Jurkat, Clone E6-1 (cell line): ENCODE measurements at regions not wholly inside any gene's neighbourhood (a gene's known extent, or its start where the extent isn't known, plus 50 kb on each side); places are given as distances from the start of the nearest gene placed in this dataset.
"Not testable (repeated sequence)": the region's sequence is repeated elsewhere in the genome, so short reads cannot be mapped to it uniquely, and the experiment has no call there.

Source experiments
- DNase-seq: peaks from one replicate; pipeline ENCODE4 v3.0.0-alpha.2; 2011; ENCODE audit warnings: low read depth, low spot score
- H3K4me3 ChIP-seq: 2 replicates; pipeline ENCODE4 v1.5.1; 2011; ENCODE audit warnings: mild to moderate bottlenecking, low read length, control low read depth, moderate library complexity

GRCh38 chr17:68676856-68677255 lies 75.7 kb upstream of the FAM20A start:
- DNase-seq: no peak
- no peak overlapping the region for H3K4me3 ChIP-seq

GRCh38 chr17:68675723-68676122 lies 74.6 kb upstream of the FAM20A start:
- H3K4me3 ChIP-seq: no peak overlapping the region
- DNase-seq: no peak

GRCh38 chr17:68674029-68674925 lies 73.1 kb upstream of the FAM20A start:
- no peak for DNase-seq
- no peak overlapping the region for H3K4me3 ChIP-seq

GRCh38 chr17:68670967-68671693 lies 70.0 kb upstream of the FAM20A start:
- no peak overlapping the region for H3K4me3 ChIP-seq
- DNase-seq: no peak

GRCh38 chr17:68666438-68666837 lies 65.3 kb upstream of the FAM20A start:
- H3K4me3 ChIP-seq, DNase-seq: not testable (repeated sequence)

- no peak overlapping the region for H3K4me3 ChIP-seq
- DNase-seq: no peak
These were observed 64.2 kb upstream of the FAM20A start for GRCh38 chr17:68665373-68665772.

GRCh38 chr17:68662479-68662878 lies 61.3 kb upstream of the FAM20A start:
- no peak overlapping the region for H3K4me3 ChIP-seq

GRCh38 chr17:68662037-68662432 lies 60.9 kb upstream of the FAM20A start:
- DNase-seq: no peak

More at GRCh38 chr17:68662479-68662878, 61.3 kb upstream of the FAM20A start:
- DNase-seq: no peak

GRCh38 chr17:68661265-68662036 lies 60.3 kb upstream of the FAM20A start:
- no peak for DNase-seq
- no peak overlapping the region for H3K4me3 ChIP-seq

More at GRCh38 chr17:68662037-68662432, 60.9 kb upstream of the FAM20A start:
- no peak overlapping the region for H3K4me3 ChIP-seq

GRCh38 chr17:68660302-68660701 lies 59.1 kb upstream of the FAM20A start:
- no peak overlapping the region for H3K4me3 ChIP-seq
- DNase-seq: no peak

GRCh38 chr17:68658999-68659780 lies 58.0 kb upstream of the FAM20A start:
- H3K4me3 ChIP-seq: no peak overlapping the region
- no peak for DNase-seq

GRCh38 chr17:68657576-68657975 lies 56.4 kb upstream of the FAM20A start:
- DNase-seq: no peak
- H3K4me3 ChIP-seq: no peak overlapping the region

GRCh38 chr17:68657166-68657565 lies 56.0 kb upstream of the FAM20A start:
- no peak overlapping the region for H3K4me3 ChIP-seq
- no peak for DNase-seq

GRCh38 chr17:68656666-68657065 lies 55.5 kb upstream of the FAM20A start:
- no peak for DNase-seq
- no peak overlapping the region for H3K4me3 ChIP-seq
